SK-N-MC (cell line): ENCODE measurements at regions not wholly inside any gene's neighbourhood (a gene's known extent, or its start where the extent isn't known, plus 50 kb on each side); places are given as distances from the start of the nearest gene placed in this dataset.

ENCODE experiments used
- DNase-seq: peaks from one replicate; pipeline ENCODE4 v3.0.0-alpha.2; 2011; ENCODE audit warnings: low read depth, low spot score
- H3K27ac ChIP-seq: fragments of 200-600 bp; sonication (generic); 2 replicates; pipeline ENCODE4 v1.5.1; 2016; ENCODE audit warnings: mixed run types
- H3K36me3 ChIP-seq: fragments of 200-600 bp; sonication (generic); 2 replicates; pipeline ENCODE4 v1.6.1; 2017; ENCODE audit warnings: antibody characterized with exemption, low read length, mixed read lengths; ENCODE audit not compliant: insufficient read depth
- H3K4me3 ChIP-seq: fragments of 200-600 bp; sonication (generic); 2 replicates; pipeline ENCODE4 v1.5.1; 2016
- H3K9ac ChIP-seq: fragments of 200-600 bp; sonication (generic); 2 replicates; pipeline ENCODE4 v1.8.0; 2017; ENCODE audit warnings: mixed run types, mixed read lengths; ENCODE audit not compliant: insufficient read length
- H3K9me3 ChIP-seq: fragments of 200-600 bp; sonication (generic); 2 replicates; pipeline ENCODE4 v1.6.1; 2017; ENCODE audit warnings: low read depth, mild to moderate bottlenecking, antibody characterized with exemption, low read length, moderate library complexity, mixed read lengths
- EZH2 ChIP-seq: fragments of 200-600 bp; sonication (generic); IDR thresholded peaks from one replicate; pipeline ENCODE4 v1.6.1; 2017; ENCODE audit warnings: antibody characterized with exemption
- FOXP2 ChIP-seq: optimal IDR thresholded peaks from 2 replicates; pipeline ENCODE3; 2011; ENCODE audit warnings: mild to moderate bottlenecking, moderate library complexity; ENCODE audit not compliant: insufficient read depth; ENCODE audit errors: extremely low read length, control extremely low read depth
- POLR2AphosphoS5 ChIP-seq: IDR thresholded peaks from 2 replicates; pipeline ENCODE4 v1.6.1; 2012; ENCODE audit warnings: mild to moderate bottlenecking, low read depth, low read length, borderline replicate concordance

GRCh38 chr9:78677326-78677725, 380.4 kb downstream of the PSAT1 start:
- no peak for DNase-seq
- Histone ChIP-seq H3K9me3 (no peaks in the 10 kb centered on the region), H3K9ac (no peak overlapping the region), H3K27ac (no peak overlapping the region), H3K36me3 (no peaks in the 10 kb centered on the region), H3K4me3 (no peak overlapping the region)
- TF ChIP-seq FOXP2 = no peak
- no peak for TF ChIP-seq EZH2
- TF ChIP-seq POLR2AphosphoS5 = no peak

GRCh38 chr9:78678877-78679276, 382.0 kb downstream of the PSAT1 start:
- Histone ChIP-seq H3K27ac (no peak overlapping the region), H3K9ac (no peak overlapping the region), H3K36me3 (no peaks in the 10 kb centered on the region), H3K9me3 (no peaks in the 10 kb centered on the region), H3K4me3 (no peak overlapping the region)
- no peak for TF ChIP-seq EZH2
- no peak for TF ChIP-seq FOXP2
- TF ChIP-seq POLR2AphosphoS5 = no peak
- no peak for DNase-seq

GRCh38 chr9:78680196-78680595, 383.3 kb downstream of the PSAT1 start:
- no peak for DNase-seq
- TF ChIP-seq POLR2AphosphoS5 (no peak), FOXP2 (no peak), EZH2 (no peak)
- Histone ChIP-seq H3K36me3 (no peaks in the 10 kb centered on the region), H3K27ac (no peak overlapping the region), H3K4me3 (no peak overlapping the region), H3K9ac (no peak overlapping the region), H3K9me3 (no peaks in the 10 kb centered on the region)

GRCh38 chr9:78682216-78682615, 385.3 kb downstream of the PSAT1 start:
- no peaks in the 10 kb centered on the region for H3K36me3 ChIP-seq
- H3K4me3 ChIP-seq = no peak overlapping the region
- no peak for DNase-seq
- no peaks in the 10 kb centered on the region for H3K9me3 ChIP-seq
- TF ChIP-seq FOXP2 (no peak), EZH2 (no peak), POLR2AphosphoS5 (no peak)
- no peak overlapping the region for H3K9ac ChIP-seq
- no peak overlapping the region for H3K27ac ChIP-seq

- no peak for DNase-seq
- no peak for TF ChIP-seq POLR2AphosphoS5
- no peak for TF ChIP-seq EZH2
- no peak for TF ChIP-seq FOXP2
- Histone ChIP-seq H3K27ac (no peak overlapping the region), H3K4me3 (no peak overlapping the region), H3K36me3 (no peaks in the 10 kb centered on the region), H3K9me3 (no peaks in the 10 kb centered on the region), H3K9ac (no peak overlapping the region)
These were observed 388.5 kb downstream of the PSAT1 start for GRCh38 chr9:78685471-78685870.

- Histone ChIP-seq H3K36me3 (no peaks in the 10 kb centered on the region), H3K9ac (no peak overlapping the region), H3K4me3 (no peak overlapping the region), H3K9me3 (no peaks in the 10 kb centered on the region), H3K27ac (no peak overlapping the region)
- no peak for DNase-seq
- TF ChIP-seq FOXP2 = no peak
- no peak for TF ChIP-seq EZH2
- TF ChIP-seq POLR2AphosphoS5 = no peak
These were observed 391.9 kb downstream of the PSAT1 start for GRCh38 chr9:78688796-78689195.

GRCh38 chr9:78691542-78691941, 394.6 kb downstream of the PSAT1 start:
- Histone ChIP-seq H3K9ac (no peak overlapping the region), H3K9me3 (no peaks in the 10 kb centered on the region), H3K4me3 (no peak overlapping the region), H3K27ac (no peak overlapping the region), H3K36me3 (no peaks in the 10 kb centered on the region)
- no peak for TF ChIP-seq FOXP2
- no peak for TF ChIP-seq POLR2AphosphoS5
- no peak for TF ChIP-seq EZH2
- no peak for DNase-seq

GRCh38 chr9:78692871-78693270, 395.9 kb downstream of the PSAT1 start:
- Histone ChIP-seq H3K9ac (no peak overlapping the region), H3K36me3 (no peaks in the 10 kb centered on the region), H3K9me3 (no peaks in the 10 kb centered on the region), H3K27ac (no peak overlapping the region), H3K4me3 (no peak overlapping the region)
- no peak for TF ChIP-seq FOXP2
- TF ChIP-seq EZH2 = no peak
- TF ChIP-seq POLR2AphosphoS5 = no peak
- no peak for DNase-seq

GRCh38 chr9:78694974-78695373, 398.0 kb downstream of the PSAT1 start:
- Histone ChIP-seq H3K9ac (no peak overlapping the region), H3K4me3 (no peak overlapping the region), H3K36me3 (no peaks in the 10 kb centered on the region), H3K9me3 (no peaks in the 10 kb centered on the region), H3K27ac (no peak overlapping the region)
- TF ChIP-seq FOXP2 (no peak), EZH2 (no peak), POLR2AphosphoS5 (no peak)
- no peak for DNase-seq
